Panc1 (cell line): ENCODE measurements at regions not wholly inside any gene's neighbourhood (a gene's known extent, or its start where the extent isn't known, plus 50 kb on each side); places are given as distances from the start of the nearest gene placed in this dataset.

Source experiments
- CTCF ChIP-seq: fragments of 450-650 bp; IDR thresholded peaks from 2 replicates; pipeline ENCODE4 v1.5.1; 2017; ENCODE audit warnings: mild to moderate bottlenecking
- POLR2AphosphoS5 ChIP-seq: IDR thresholded peaks from 2 replicates; pipeline ENCODE4 v1.6.1; 2012; ENCODE audit warnings: mild to moderate bottlenecking, low read depth, low read length, moderate library complexity
- REST ChIP-seq, 2 experiments: IDR thresholded peaks; 2 replicates each; pipeline ENCODE4 v1.6.1; 2011 to 2012; ENCODE audit warnings: low read depth in 2 of 2, control low read depth in 1 of 2, low read length in 1 of 2, mild to moderate bottlenecking in 1 of 2, moderate library complexity in 1 of 2; ENCODE audit not compliant: insufficient read depth in 1 of 2
- SIN3A ChIP-seq: IDR thresholded peaks from 2 replicates; pipeline ENCODE4 v1.6.1; 2012; ENCODE audit warnings: low read depth, mild to moderate bottlenecking, low read length, moderate library complexity, borderline replicate concordance; ENCODE audit not compliant: insufficient read depth
- TCF7L2 ChIP-seq: IDR thresholded peaks from 2 replicates; pipeline ENCODE4 v1.6.1; 2011; ENCODE audit warnings: mild to moderate bottlenecking, low read depth, low read length, inconsistent platforms

GRCh38 chr1:57712846-57713245 is 289.0 kb upstream of the DAB1 start:
- TF ChIP-seq CTCF (no peak), POLR2AphosphoS5 (no peak), TCF7L2 (no peak), REST (IDR thresholded peaks at IDR 0.05; ENCODE audit: insufficient read depth in 1 of 2, low read depth in 2 of 2, low read length in 1 of 2) (no peak), SIN3A (no peak)
